ENCODE measurements at regions not wholly inside any gene's neighbourhood (a gene's known extent, or its start where the extent isn't known, plus 50 kb on each side); places are given as distances from the start of the nearest gene placed in this dataset.

GRCh38 chr2:16327326-16327725, 338.3 kb downstream of the CYRIA start:
- no peak for DNase-seq

DNA sequence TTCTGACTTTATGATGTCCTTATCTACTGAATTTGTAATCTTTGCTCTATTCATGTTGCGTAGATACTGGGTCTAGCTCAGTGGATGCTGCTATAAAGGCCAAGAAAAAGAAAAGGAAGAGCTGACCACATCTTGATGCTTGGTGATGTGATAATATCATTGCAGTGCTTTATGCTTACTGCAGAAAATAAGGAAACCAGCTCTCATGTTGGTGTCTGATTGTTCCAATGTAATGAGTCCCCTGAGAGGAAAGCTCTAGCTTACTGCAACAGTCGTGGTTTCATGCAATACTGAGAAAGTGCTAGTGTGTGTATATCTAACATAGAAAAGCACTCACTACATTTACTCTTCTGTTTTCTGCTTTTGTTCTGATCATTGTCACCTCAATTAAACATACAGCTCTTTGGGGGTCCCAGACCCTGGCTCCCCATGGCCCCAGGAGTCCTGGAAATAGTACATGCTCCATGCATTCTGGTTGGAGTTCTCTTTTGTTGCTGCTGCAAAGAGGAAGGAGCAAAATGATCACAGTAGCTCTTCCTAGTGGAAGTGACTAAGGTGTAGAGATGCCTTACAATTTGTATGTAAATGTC, 338.8 kb downstream of the CYRIA start:
- no peak for DNase-seq

GRCh38 chr2:16325976-16326510, 339.6 kb downstream of the CYRIA start:
- no peak for DNase-seq

DNA sequence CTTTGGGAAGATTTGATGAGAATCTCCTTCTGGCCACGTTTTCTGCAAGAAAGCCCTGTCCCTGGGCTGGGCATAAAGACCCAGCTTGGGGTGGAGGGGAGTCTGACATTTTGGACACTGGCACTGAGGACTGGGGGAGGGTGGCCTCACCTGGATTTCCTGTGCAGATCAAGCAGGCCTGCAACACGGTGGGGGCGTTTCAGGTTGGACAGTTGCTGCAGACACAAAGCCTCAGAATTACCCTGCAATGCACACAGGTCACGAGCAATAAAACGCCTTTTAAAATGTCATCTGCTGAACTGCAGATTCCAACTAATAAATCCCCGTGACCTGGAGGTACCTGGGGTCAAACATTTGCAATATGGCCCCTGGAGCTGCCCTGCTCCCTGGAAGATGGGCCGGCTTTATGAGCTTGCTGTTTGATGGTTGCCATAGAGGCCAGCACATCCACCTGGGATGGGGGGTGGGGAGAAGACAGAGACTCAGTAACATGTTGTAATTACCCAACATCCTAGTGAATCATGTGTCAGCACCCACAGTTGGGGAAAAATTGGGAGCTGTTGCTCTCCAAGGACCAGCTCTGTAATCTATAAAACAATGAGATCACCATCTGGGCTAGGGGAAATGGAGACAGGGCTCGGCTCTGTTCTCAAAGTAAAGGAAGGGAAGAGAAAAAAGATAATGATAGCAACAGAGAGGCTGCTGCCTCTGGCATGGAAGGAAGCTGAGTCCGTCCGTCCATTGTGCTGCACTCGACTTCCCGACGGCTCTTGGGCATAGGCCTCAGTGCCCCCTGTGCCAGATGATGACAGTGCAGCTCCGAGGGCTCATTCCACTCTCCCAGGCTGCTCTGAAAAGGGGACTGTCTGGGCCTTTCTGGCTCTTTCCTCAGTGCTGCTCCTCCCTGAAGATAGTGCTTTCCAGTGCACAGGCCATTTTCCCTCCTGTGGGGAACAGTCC, 340.3 kb downstream of the CYRIA start:
- DNase-seq, result no peak

- DNase-seq, result no peak
These were observed 341.1 kb downstream of the CYRIA start for GRCh38 chr2:16324544-16324937.

GRCh38 chr2:16323551-16324543, 341.8 kb downstream of the CYRIA start:
- no peak for DNase-seq

- no peak for DNase-seq
These were observed 342.5 kb downstream of the CYRIA start for GRCh38 chr2:16323126-16323520.

GRCh38 chr2:16322308-16323125, 343.1 kb downstream of the CYRIA start:
- DNase-seq, result no peak

DNA sequence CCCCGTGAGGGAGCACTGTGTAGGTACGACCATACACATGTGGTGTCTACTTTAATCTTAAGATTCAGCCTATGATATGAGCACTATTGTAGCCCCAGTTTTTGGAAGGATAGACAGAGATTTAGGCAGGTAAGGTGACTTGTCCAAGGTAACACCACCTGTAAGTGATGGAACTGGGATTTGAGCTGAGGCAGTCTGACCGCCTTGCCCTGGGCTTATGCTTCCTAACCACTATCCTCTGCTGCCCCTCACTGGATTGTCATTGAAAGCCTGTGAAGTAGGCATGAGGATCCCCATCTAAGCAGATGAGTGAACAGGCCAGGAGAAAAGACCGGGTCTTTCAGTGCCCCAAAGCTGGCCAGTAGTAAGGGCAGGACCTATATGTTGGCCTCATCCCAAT, 343.8 kb downstream of the CYRIA start:
- no peak for DNase-seq

DNA sequence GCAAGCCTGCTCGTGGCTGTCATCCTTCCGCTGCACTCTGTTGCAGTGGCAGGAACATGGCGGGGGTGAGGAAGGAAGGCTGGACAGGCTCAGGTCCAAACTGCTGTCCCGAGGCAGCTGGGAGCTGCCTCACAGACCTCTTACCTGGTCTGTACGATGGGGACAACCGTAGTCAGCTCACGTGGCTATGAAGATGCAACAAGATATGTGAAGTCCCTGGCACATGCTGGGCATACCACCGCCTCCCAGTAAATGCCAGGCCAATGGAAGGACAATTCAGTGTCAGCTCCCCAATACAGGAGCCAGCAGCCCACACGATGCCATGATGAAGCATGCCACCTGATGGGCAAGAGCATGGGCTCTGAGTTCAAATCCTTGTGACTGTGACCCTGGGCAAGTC, 344.4 kb downstream of the CYRIA start:
- no peak for DNase-seq

DNA sequence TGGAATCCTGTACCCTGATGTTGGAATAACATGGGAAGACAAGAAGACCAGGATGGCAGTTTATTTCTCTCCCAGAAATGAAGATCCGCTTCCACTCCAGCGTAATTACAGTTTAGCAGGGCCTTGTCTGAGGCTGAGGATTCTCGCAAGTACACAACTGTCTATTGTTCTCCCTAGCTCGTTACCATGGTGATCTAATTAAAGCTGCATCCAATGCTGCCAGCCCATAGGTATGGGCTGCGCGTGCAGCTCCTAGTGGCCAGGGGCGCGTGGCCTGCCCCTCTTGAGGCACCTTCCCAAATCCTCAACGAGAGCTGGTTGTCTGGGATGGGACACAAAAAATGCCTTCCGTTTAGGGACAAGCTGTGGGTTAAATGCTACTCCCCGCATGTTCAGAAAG, 344.9 kb downstream of the CYRIA start:
- no peak for DNase-seq

DNA sequence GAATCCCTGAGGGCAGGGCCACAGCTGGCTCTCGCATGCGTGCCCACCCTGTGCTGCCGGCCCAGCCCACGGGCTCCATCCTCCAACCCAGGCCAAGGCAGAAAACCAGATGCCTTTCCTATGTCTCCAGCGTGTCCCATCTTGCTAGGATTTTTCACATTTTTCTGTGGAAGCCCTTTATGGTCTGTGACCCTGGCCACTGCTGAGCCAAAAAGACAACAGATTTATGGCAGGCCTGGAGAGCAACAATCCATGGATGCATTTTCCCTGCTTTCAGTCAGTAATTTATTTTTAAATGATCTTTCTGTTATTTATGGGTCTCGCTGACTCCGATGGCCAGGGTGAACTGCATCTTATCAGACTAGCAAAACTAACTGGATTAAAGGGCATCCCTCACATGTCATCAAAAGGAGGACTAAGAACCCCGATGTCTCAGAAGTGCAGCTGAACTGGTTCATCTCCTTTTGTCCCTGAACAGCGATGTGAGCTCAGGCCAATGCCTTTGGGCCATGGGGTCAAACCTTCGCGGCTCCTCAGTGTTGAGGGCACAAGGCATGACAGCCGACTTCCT, 346.0 kb downstream of the CYRIA start:
- DNase-seq, result no peak

DNA sequence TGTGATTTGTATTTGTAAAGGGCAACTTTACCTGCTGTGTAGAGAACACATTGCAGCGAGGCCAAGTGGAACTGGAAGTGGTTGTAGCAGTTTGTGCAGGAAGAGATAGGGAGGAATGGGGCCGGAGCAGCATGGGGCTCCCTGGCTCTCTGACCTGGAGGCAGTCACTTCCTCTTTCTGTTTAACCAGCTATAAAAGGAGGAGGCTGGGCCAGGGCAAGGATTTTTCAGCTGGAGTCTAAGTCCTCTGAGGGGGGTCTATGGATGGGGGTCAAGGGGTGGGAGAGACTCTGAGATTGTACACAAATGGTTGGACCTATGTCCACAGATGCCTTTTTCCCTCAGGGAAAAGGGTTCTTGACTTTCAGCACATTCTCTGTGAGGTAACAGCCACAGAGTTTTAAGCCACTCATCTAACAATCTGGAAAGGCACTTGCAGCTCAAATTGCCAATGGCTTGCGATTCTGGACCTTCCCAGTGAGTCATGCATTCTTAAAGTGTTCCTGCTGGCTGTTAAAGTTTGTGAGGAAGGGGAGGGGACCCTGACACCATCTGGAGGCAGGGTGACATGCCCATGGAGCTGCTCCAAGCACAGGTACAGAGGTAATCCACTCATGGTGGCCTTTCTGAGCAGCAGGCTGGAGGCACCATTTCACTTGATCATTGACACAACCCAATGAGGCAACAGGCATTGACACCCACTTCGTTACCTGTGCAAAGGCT, 347.0 kb downstream of the CYRIA start:
- no peak for DNase-seq

DNA sequence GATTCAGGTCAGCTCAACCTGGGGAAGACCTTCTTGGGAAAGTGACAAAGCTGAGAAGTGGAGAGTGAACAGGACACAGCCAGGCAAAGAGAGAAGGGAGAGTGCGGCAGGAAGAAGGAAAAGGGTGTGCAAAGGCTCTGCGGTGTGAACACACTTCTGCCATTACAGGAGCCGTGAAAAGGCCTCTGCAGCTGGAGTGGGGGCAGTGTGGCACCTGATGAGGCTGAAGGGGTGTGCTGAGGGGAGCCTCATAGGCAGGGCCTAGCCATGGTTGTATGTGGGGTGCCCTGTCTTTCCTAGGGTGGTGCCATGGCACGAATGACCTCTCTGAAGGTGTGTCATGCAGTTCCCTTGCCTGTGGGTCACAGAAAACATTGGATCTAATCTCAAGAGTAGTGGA, 347.6 kb downstream of the CYRIA start:
- DNase-seq, result no peak

- no peak for DNase-seq
These were observed 348.3 kb downstream of the CYRIA start for GRCh38 chr2:16317211-16317830.

- no peak for DNase-seq
These were observed 349.0 kb downstream of the CYRIA start for GRCh38 chr2:16316456-16317210.

DNA sequence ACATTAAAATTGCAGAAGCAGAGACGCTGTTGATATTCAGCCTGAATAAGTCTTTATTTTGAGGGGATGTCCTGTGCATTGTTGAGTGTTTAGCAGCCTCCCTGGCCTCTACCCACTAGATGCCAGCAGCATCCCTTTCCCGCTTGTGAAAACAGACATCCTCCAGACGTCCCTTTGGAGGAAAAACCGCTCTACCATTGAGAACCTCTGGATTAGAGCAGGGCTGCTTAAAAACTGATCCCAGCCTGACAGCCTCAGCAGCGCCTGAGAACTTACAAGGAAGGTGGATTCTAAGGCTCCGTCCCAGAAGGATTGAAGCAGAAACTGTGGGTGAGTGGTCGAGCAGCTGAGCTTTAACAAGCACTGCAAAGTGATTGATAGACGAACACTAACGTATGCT, 349.7 kb downstream of the CYRIA start:
- no peak for DNase-seq

DNA sequence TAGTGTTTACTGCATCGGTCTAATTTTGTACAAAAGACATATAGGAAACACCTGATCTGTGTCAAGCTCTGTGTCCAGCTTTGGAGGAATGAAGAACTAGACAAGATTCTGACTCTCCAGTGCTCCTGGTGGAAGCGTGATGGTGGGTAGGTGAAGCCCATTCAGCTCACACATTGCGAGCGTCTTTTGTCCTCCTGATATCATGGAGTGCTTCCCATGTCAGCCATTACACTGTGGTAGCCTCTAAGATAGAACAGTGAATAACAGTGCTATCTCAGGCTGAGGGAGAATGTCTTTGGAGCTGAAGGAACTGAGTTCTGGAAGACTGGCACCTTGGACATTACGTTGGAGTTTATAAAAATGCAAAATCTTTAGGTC, 350.2 kb downstream of the CYRIA start:
- no peak for DNase-seq

- DNase-seq, result no peak
These were observed 350.8 kb downstream of the CYRIA start for GRCh38 chr2:16314691-16315457.

All from stimulated activated CD4-positive, alpha-beta T cell treated with anti-CD3 and anti-CD28 coated beads, Interleukin-12 subunit alpha, Interleukin-12 subunit beta, amount 100 ng/mL, for 4 hours (primary cell).